ENCODE measurements at regions not wholly inside any gene's neighbourhood (a gene's known extent, or its start where the extent isn't known, plus 50 kb on each side); places are given as distances from the start of the nearest gene placed in this dataset.

GRCh38 chr5:2847608-2848007 lies 96.1 kb upstream of the IRX2 start:
- no peak overlapping the region for H3K4me3 ChIP-seq (ENCODE audit: low read depth, low read length)
- no peak for DNase-seq (ENCODE audit: low read depth, low spot score)
- in situ Hi-C loops (cut with HindIII; ENCODE audit: low sequenced_read_pairs): no loop called here
- no peak for TF ChIP-seq CTCF (IDR thresholded peaks at IDR 0.05; ENCODE audit: low read depth, low read length)

GRCh38 chr5:2841208-2841607 lies 89.7 kb upstream of the IRX2 start:
- TF ChIP-seq CTCF (IDR thresholded peaks at IDR 0.05; ENCODE audit: low read depth, low read length): no peak
- in situ Hi-C loops (cut with HindIII; ENCODE audit: low sequenced_read_pairs): no loop called here
- H3K4me3 ChIP-seq (ENCODE audit: low read depth, low read length): no peak overlapping the region
- no peak for DNase-seq (ENCODE audit: low read depth, low spot score)

- no peak for DNase-seq (ENCODE audit: low read depth, low spot score)
Measured at GRCh38 chr5:2840372-2840915, 89.0 kb upstream of the IRX2 start.

GRCh38 chr5:2836133-2836532 lies 84.7 kb upstream of the IRX2 start:
- no peak for TF ChIP-seq CTCF (IDR thresholded peaks at IDR 0.05; ENCODE audit: low read depth, low read length)
- in situ Hi-C loops (cut with HindIII; ENCODE audit: low sequenced_read_pairs): no loop called here
- no peak overlapping the region for H3K4me3 ChIP-seq (ENCODE audit: low read depth, low read length)
- no peak for DNase-seq (ENCODE audit: low read depth, low spot score)

More at GRCh38 chr5:2840372-2840915, 89.0 kb upstream of the IRX2 start:
- no peak overlapping the region for H3K4me3 ChIP-seq (ENCODE audit: low read depth, low read length)
- in situ Hi-C loops (cut with HindIII; ENCODE audit: low sequenced_read_pairs): no loop called here
- TF ChIP-seq CTCF (IDR thresholded peaks at IDR 0.05; ENCODE audit: low read depth, low read length): no peak

GRCh38 chr5:2833556-2833955 lies 82.1 kb upstream of the IRX2 start:
- DNase-seq (ENCODE audit: low read depth, low spot score): no peak
- H3K4me3 ChIP-seq (ENCODE audit: low read depth, low read length): no peak overlapping the region
- TF ChIP-seq CTCF (IDR thresholded peaks at IDR 0.05; ENCODE audit: low read depth, low read length): no peak
- in situ Hi-C loops (cut with HindIII; ENCODE audit: low sequenced_read_pairs): no loop called here

GRCh38 chr5:2832394-2832793 lies 80.9 kb upstream of the IRX2 start:
- H3K4me3 ChIP-seq (ENCODE audit: low read depth, low read length): no peak overlapping the region
- no peak for DNase-seq (ENCODE audit: low read depth, low spot score)
- no peak for TF ChIP-seq CTCF (IDR thresholded peaks at IDR 0.05; ENCODE audit: low read depth, low read length)
- in situ Hi-C loops (cut with HindIII; ENCODE audit: low sequenced_read_pairs): no loop called here

GRCh38 chr5:2829239-2829638 lies 77.8 kb upstream of the IRX2 start:
- no peak for DNase-seq (ENCODE audit: low read depth, low spot score)
- in situ Hi-C loops (cut with HindIII; ENCODE audit: low sequenced_read_pairs): no loop called here
- TF ChIP-seq CTCF (IDR thresholded peaks at IDR 0.05; ENCODE audit: low read depth, low read length): no peak
- no peak overlapping the region for H3K4me3 ChIP-seq (ENCODE audit: low read depth, low read length)

All from astrocyte of the spinal cord (primary cell).